Ishikawa (cell line): ENCODE measurements at regions not wholly inside any gene's neighbourhood (a gene's known extent, or its start where the extent isn't known, plus 50 kb on each side); places are given as distances from the start of the nearest gene placed in this dataset.

Experiments used
- CEBPB ChIP-seq: IDR thresholded peaks from 2 replicates; pipeline ENCODE4 v1.6.1; 2012
- CREB1 ChIP-seq: IDR thresholded peaks from 2 replicates; pipeline ENCODE4 v1.6.1; 2012; ENCODE audit warnings: low read depth
- EGR1 ChIP-seq: IDR thresholded peaks from 2 replicates; pipeline ENCODE4 v1.6.1; 2012
- EP300 ChIP-seq: IDR thresholded peaks from 2 replicates; pipeline ENCODE4 v1.6.1; 2012; ENCODE audit warnings: borderline replicate concordance
- FOXM1 ChIP-seq: IDR thresholded peaks from 2 replicates; pipeline ENCODE4 v1.6.1; 2012; ENCODE audit warnings: low read depth, borderline replicate concordance
- MAX ChIP-seq: IDR thresholded peaks from 2 replicates; pipeline ENCODE4 v1.6.1; 2012
- NFIC ChIP-seq: IDR thresholded peaks from 2 replicates; pipeline ENCODE4 v1.6.1; 2012
- RAD21 ChIP-seq: IDR thresholded peaks from 2 replicates; pipeline ENCODE4 v1.6.1; 2012; ENCODE audit warnings: low read depth
- TAF1 ChIP-seq: IDR thresholded peaks from 2 replicates; pipeline ENCODE4 v1.6.1; 2012; ENCODE audit warnings: low read depth, mild to moderate bottlenecking
- TCF12 ChIP-seq: IDR thresholded peaks from 2 replicates; pipeline ENCODE4 v1.6.1; 2012; ENCODE audit warnings: low read depth
- USF1 ChIP-seq: IDR thresholded peaks from 2 replicates; pipeline ENCODE4 v1.6.1; 2012
- YY1 ChIP-seq: IDR thresholded peaks from 2 replicates; pipeline ENCODE4 v1.6.1; 2012; ENCODE audit warnings: low read depth
- ZBTB7A ChIP-seq: IDR thresholded peaks from 2 replicates; pipeline ENCODE4 v1.6.1; 2012; ENCODE audit warnings: low read depth
- TF ChIP-seq, protein P1 (sequence below): IDR thresholded peaks from 2 replicates; pipeline ENCODE4 v1.6.1; 2012; ENCODE audit warnings: low read depth, mild to moderate bottlenecking

- no peak for TF ChIP-seq FOXM1
Measured at GRCh38 chr5:3033033-3033755, 281.7 kb upstream of the IRX2 start.

- no peak for TF ChIP-seq TAF1
- no peak for TF ChIP-seq EP300
- no peak for TF ChIP-seq TCF12
- TF ChIP-seq ZBTB7A, result no peak
- no peak for TF ChIP-seq CEBPB
- TF ChIP-seq YY1, result no peak
- no peak for TF ChIP-seq USF1
- TF ChIP-seq RAD21, result no peak
- TF ChIP-seq FOXM1, result no peak
- no peak for TF ChIP-seq MAX
- no peak for TF ChIP-seq EGR1
- TF ChIP-seq, protein P1, sequence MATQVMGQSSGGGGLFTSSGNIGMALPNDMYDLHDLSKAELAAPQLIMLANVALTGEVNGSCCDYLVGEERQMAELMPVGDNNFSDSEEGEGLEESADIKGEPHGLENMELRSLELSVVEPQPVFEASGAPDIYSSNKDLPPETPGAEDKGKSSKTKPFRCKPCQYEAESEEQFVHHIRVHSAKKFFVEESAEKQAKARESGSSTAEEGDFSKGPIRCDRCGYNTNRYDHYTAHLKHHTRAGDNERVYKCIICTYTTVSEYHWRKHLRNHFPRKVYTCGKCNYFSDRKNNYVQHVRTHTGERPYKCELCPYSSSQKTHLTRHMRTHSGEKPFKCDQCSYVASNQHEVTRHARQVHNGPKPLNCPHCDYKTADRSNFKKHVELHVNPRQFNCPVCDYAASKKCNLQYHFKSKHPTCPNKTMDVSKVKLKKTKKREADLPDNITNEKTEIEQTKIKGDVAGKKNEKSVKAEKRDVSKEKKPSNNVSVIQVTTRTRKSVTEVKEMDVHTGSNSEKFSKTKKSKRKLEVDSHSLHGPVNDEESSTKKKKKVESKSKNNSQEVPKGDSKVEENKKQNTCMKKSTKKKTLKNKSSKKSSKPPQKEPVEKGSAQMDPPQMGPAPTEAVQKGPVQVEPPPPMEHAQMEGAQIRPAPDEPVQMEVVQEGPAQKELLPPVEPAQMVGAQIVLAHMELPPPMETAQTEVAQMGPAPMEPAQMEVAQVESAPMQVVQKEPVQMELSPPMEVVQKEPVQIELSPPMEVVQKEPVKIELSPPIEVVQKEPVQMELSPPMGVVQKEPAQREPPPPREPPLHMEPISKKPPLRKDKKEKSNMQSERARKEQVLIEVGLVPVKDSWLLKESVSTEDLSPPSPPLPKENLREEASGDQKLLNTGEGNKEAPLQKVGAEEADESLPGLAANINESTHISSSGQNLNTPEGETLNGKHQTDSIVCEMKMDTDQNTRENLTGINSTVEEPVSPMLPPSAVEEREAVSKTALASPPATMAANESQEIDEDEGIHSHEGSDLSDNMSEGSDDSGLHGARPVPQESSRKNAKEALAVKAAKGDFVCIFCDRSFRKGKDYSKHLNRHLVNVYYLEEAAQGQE, result no peak
Measured at GRCh38 chr5:3032513-3032912, 281.0 kb upstream of the IRX2 start.

GRCh38 chr5:3031733-3032378 is 280.4 kb upstream of the IRX2 start:
- TF ChIP-seq NFIC, result no peak

- TF ChIP-seq NFIC (no peak), EP300 (no peak)
Measured at GRCh38 chr5:3030511-3031165, 279.2 kb upstream of the IRX2 start.

DNA sequence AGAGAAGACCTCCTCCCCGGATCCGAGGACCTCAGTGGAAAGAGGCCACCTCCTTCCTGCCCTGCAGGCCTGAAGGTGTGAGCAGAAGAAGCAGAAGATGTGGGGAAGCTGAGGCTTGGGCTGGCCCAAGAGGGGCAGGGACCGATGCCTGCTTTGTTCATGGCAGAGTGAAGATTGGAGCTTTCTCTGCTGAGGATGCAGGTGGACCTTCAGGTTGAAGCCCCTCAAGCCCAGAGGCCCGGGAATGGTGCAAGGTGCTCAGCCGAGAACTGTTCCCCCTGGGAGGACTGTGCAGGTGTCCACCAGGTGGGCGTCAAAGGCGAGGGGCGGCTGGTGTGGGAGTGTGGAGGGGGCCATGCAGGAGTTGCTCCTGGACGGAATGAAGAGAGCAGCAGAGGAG is 277.9 kb upstream of the IRX2 start:
- TF ChIP-seq ZBTB7A (no peak), RAD21 (no peak), CREB1 (no peak), YY1 (no peak), NFIC (no peak), EGR1 (no peak), EP300 (no peak), TCF12 (no peak), USF1 (no peak), CEBPB (no peak), MAX (no peak)
- TF ChIP-seq, protein P1, result no peak

- TF ChIP-seq FOXM1 (no peak), EGR1 (no peak), ZBTB7A (no peak), EP300 (no peak)
Measured at GRCh38 chr5:3027866-3028635, 276.6 kb upstream of the IRX2 start.
